Body of pancreas (tissue), 4 donors: ENCODE measurements at regions not wholly inside any gene's neighbourhood (a gene's known extent, or its start where the extent isn't known, plus 50 kb on each side); places are given as distances from the start of the nearest gene placed in this dataset.

Experiments used
- POLR2A ChIP-seq, 3 donors: fragments of 450-650 bp; IDR thresholded peaks; one replicate each; pipeline ENCODE4 v1.6.1; 2016; ENCODE audit warnings: antibody characterized with exemption in 3 of 3, mild to moderate bottlenecking in 2 of 3
- TF ChIP-seq, protein P1 (sequence below), 7 experiments: fragments of 450-650 bp in 4 of 7; fragments of 200-600 bp in 3 of 7; sonication (generic) in 3 of 7; IDR thresholded peaks; one replicate each; pipeline ENCODE4 v1.5.1; 2016 to 2019; ENCODE audit warnings: antibody characterized with exemption in 7 of 7

DNA sequence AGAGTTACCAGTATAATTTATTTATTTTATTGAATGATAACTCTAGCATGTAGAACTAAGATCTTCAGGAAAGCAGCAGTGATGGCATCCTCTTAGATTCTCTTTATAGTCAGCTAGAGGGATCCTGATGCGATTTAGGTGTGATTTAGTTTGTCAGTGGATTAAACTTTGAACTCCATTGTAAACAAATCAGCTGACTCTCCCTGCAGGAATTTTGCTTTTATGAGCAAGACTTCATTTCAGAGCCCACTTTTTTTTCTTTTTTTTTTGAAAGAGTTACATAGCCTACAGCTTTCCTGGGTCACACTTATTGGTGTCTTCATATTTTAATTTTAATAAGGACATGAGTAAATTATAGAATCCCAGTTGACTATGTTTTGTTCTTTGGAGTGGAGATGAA lies 93.8 kb upstream of the SEMA6A start:
- TF ChIP-seq POLR2A (IDR thresholded peaks at IDR 0.05): no peak
- TF ChIP-seq, protein P1, sequence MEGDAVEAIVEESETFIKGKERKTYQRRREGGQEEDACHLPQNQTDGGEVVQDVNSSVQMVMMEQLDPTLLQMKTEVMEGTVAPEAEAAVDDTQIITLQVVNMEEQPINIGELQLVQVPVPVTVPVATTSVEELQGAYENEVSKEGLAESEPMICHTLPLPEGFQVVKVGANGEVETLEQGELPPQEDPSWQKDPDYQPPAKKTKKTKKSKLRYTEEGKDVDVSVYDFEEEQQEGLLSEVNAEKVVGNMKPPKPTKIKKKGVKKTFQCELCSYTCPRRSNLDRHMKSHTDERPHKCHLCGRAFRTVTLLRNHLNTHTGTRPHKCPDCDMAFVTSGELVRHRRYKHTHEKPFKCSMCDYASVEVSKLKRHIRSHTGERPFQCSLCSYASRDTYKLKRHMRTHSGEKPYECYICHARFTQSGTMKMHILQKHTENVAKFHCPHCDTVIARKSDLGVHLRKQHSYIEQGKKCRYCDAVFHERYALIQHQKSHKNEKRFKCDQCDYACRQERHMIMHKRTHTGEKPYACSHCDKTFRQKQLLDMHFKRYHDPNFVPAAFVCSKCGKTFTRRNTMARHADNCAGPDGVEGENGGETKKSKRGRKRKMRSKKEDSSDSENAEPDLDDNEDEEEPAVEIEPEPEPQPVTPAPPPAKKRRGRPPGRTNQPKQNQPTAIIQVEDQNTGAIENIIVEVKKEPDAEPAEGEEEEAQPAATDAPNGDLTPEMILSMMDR (IDR thresholded peaks at IDR 0.05): no peak
